SK-N-SH (cell line): ENCODE measurements at regions not wholly inside any gene's neighbourhood (a gene's known extent, or its start where the extent isn't known, plus 50 kb on each side); places are given as distances from the start of the nearest gene placed in this dataset.

Experiments
- CTCF ChIA-PET: fragments of 300-600, 350-600 bp; formaldehyde crosslinking; extraction: SDS; loops from one replicate; lab custom pipeline; 2021; lab: Yijun Ruan, JAX
- POLR2A ChIA-PET: fragments of 350-600 bp; sonication (Branson Sonifier 250); formaldehyde crosslinking; extraction: SDS; loops from one replicate; lab custom pipeline; 2020; ENCODE audit warnings: antibody characterized with exemption, inconsistent platforms; lab: Yijun Ruan, JAX
- DNase-seq: peaks from one replicate; pipeline ENCODE4 v3.0.0; 2012
- H2AFZ ChIP-seq: fragments of 200-600 bp; sonication (generic); 2 replicates; pipeline ENCODE4 v1.8.1; 2016; ENCODE audit warnings: antibody characterized with exemption, mild to moderate bottlenecking, low read depth
- H3F3A ChIP-seq: fragments of 200-600 bp; sonication (generic); replicated peaks from 2 replicates; pipeline ENCODE3; 2016; ENCODE audit warnings: antibody characterized with exemption, mild to moderate bottlenecking; ENCODE audit not compliant: insufficient read depth
- H3K27ac ChIP-seq, 2 experiments: fragments of 200-500 bp in 1 of 2; fragments of 200-600 bp in 1 of 2; sonication (Bioruptor generic) in 1 of 2; sonication (generic), shearing (Covaris generic) in 1 of 2; 2 replicates each; pipeline versions ENCODE4 v1.5.1 to v1.6.1; 2014 to 2016; ENCODE audit warnings: low read depth in 2 of 2, inconsistent platforms in 1 of 2, low read length in 1 of 2, mild to moderate bottlenecking in 1 of 2, mixed read lengths in 1 of 2
- H3K27me3 ChIP-seq: fragments of 200-600 bp; sonication (generic), shearing (Covaris generic); 2 replicates; pipeline ENCODE4 v1.6.1; 2016; ENCODE audit warnings: mixed run types; ENCODE audit not compliant: insufficient read depth
- H3K36me3 ChIP-seq, 2 experiments: fragments of 200-500 bp in 1 of 2; fragments of 200-600 bp in 1 of 2; sonication (Bioruptor generic) in 1 of 2; sonication (generic) in 1 of 2; replicated peaks in 1 of 2; 2 replicates each; pipeline versions ENCODE3 to v1.5.1; 2014 to 2016; ENCODE audit warnings: low read length in 1 of 2, mild to moderate bottlenecking in 1 of 2; ENCODE audit not compliant: insufficient read depth in 2 of 2, control insufficient read depth in 1 of 2
- H3K4me1 ChIP-seq, 2 experiments: fragments of 200-500 bp in 1 of 2; fragments of 200-600 bp in 1 of 2; sonication (Bioruptor generic) in 1 of 2; sonication (generic), shearing (Covaris generic) in 1 of 2; 2 replicates each; pipeline versions ENCODE4 v1.5.1 to v1.6.1; 2014 to 2016; ENCODE audit warnings: low read depth in 1 of 2, low read length in 1 of 2, mixed run types in 1 of 2; ENCODE audit not compliant: insufficient read depth in 2 of 2, control insufficient read depth in 1 of 2
- H3K4me2 ChIP-seq: fragments of 200-600 bp; sonication (generic), shearing (Covaris generic); 2 replicates; pipeline ENCODE4 v1.6.1; 2017; ENCODE audit warnings: mixed run types
- H3K4me3 ChIP-seq, 2 experiments: fragments of 200-500 bp in 1 of 2; fragments of 200-600 bp in 1 of 2; sonication (Bioruptor generic) in 1 of 2; sonication (generic), shearing (Covaris generic) in 1 of 2; 2 replicates each; pipeline versions ENCODE4 v1.5.1 to v1.8.1; 2014 to 2016; ENCODE audit warnings: low read depth in 2 of 2, inconsistent platforms in 1 of 2, low read length in 1 of 2, mild to moderate bottlenecking in 1 of 2, mixed read lengths in 1 of 2, moderate library complexity in 1 of 2
- H3K79me2 ChIP-seq: fragments of 200-600 bp; sonication (generic); 2 replicates; pipeline ENCODE4 v1.8.1; 2017; ENCODE audit warnings: mild to moderate bottlenecking; ENCODE audit not compliant: insufficient read depth
- H3K9ac ChIP-seq: fragments of 200-600 bp; sonication (generic); 2 replicates; pipeline ENCODE4 v1.6.1; 2017; ENCODE audit warnings: mixed run types
- H3K9me2 ChIP-seq: fragments of 200-600 bp; sonication (generic); 2 replicates; pipeline ENCODE4 v1.6.1; 2017; ENCODE audit warnings: mixed run types
- H3K9me3 ChIP-seq: fragments of 200-600 bp; sonication (generic); 2 replicates; pipeline ENCODE4 v1.6.1; 2017; ENCODE audit warnings: mixed run types, mild to moderate bottlenecking, moderate library complexity
- H4K20me1 ChIP-seq: fragments of 200-600 bp; sonication (generic); 2 replicates; pipeline ENCODE4 v1.6.1; 2017; ENCODE audit warnings: mild to moderate bottlenecking, mixed run types; ENCODE audit not compliant: insufficient read depth
- CHD2 ChIP-seq: fragments of 150-350 bp; IDR thresholded peaks from 2 replicates; pipeline ENCODE4 v1.6.1; 2018; ENCODE audit warnings: low read length; ENCODE audit not compliant: partially characterized antibody
- FOSL2 ChIP-seq: IDR thresholded peaks from 2 replicates; pipeline ENCODE4 v1.4.0; 2012; ENCODE audit warnings: low read depth, mild to moderate bottlenecking, moderate library complexity, borderline replicate concordance
- FOXJ3 ChIP-seq: sonication (generic); formaldehyde crosslinking; IDR thresholded peaks from 2 replicates; pipeline ENCODE4 v1.5.1; 2020; ENCODE audit warnings: mild to moderate bottlenecking, missing genetic modification reagents
- FOXM1 ChIP-seq: IDR thresholded peaks from 2 replicates; pipeline ENCODE4 v1.4.0; 2012; ENCODE audit warnings: low read depth, mild to moderate bottlenecking
- GATA2 ChIP-seq: sonication (generic); formaldehyde crosslinking; IDR thresholded peaks from 2 replicates; pipeline ENCODE4 v1.5.0; 2020; ENCODE audit warnings: mild to moderate bottlenecking, missing genetic modification reagents
- JUND ChIP-seq: IDR thresholded peaks from 2 replicates; pipeline ENCODE4 v1.4.0; 2012
- MXI1 ChIP-seq: IDR thresholded peaks from 2 replicates; pipeline ENCODE4 v1.6.1; 2012; ENCODE audit warnings: mild to moderate bottlenecking, low read depth, low read length, improper control_type of control experiment
- NFIC ChIP-seq: IDR thresholded peaks from 2 replicates; pipeline ENCODE4 v1.4.0; 2012; ENCODE audit warnings: borderline replicate concordance
- RAD21 ChIP-seq: IDR thresholded peaks from 2 replicates; pipeline ENCODE4 v1.6.1; 2012; ENCODE audit warnings: mild to moderate bottlenecking, low read length
- RXRA ChIP-seq: IDR thresholded peaks from 2 replicates; pipeline ENCODE4 v1.4.0; 2012; ENCODE audit warnings: low read depth, mild to moderate bottlenecking, borderline replicate concordance
- SIN3A ChIP-seq: IDR thresholded peaks from 2 replicates; pipeline ENCODE4 v1.6.1; 2012; ENCODE audit warnings: low read depth, mild to moderate bottlenecking, low read length, moderate library complexity, borderline replicate concordance
- TAF1 ChIP-seq: IDR thresholded peaks from 2 replicates; pipeline ENCODE4 v1.6.1; 2012; ENCODE audit warnings: low read depth, mild to moderate bottlenecking, low read length, moderate library complexity, borderline replicate concordance
- TCF12 ChIP-seq: IDR thresholded peaks from 2 replicates; pipeline ENCODE4 v1.4.0; 2012
- USF1 ChIP-seq: IDR thresholded peaks from 2 replicates; pipeline ENCODE4 v1.4.0; 2012; ENCODE audit warnings: low read depth, borderline replicate concordance
- USF2 ChIP-seq: fragments of 150-350 bp; IDR thresholded peaks from 2 replicates; pipeline ENCODE4 v1.6.1; 2017; ENCODE audit warnings: antibody characterized with exemption, low read length, low read depth, borderline replicate concordance
- YY1 ChIP-seq: IDR thresholded peaks from 2 replicates; pipeline ENCODE4 v1.4.0; 2012; ENCODE audit warnings: low read depth, mild to moderate bottlenecking
- WGBS: methylation state at CpG from one replicate; pipeline ENCODE4 v1.1.6; 2017; ENCODE audit warnings: low lambda C conversion rate; 5-methylcytosine and 5-hydroxymethylcytosine counted together
- TF ChIP-seq, protein P1 (sequence below): IDR thresholded peaks from 2 replicates; pipeline ENCODE4 v1.4.0; 2012; ENCODE audit warnings: low read depth, borderline replicate concordance

GRCh38 chr7:54888734-54889082, 129.7 kb upstream of the SEC61G start:
- Histone ChIP-seq H3F3A (peaks cover 3% of the 10 kb centered on the region), H3K9me2 (no peaks in the 10 kb centered on the region), H3K9ac (no peak overlapping the region), H4K20me1 (no peaks in the 10 kb centered on the region), H3K27me3 (no peaks in the 10 kb centered on the region), H3K4me2 (peak overlapping the region; percentile 59), H3K4me1 (peaks cover 0 to 10% of the 10 kb centered on the region in 2 experiments; a peak in 2 of 4 replicates), H3K36me3 (no peaks in the 10 kb centered on the region), H3K27ac (no peak overlapping the region), H3K4me3 (peak overlapping the region; percentile 36 to 52; a peak in 3 of 4 replicates), H3K79me2 (no peaks in the 10 kb centered on the region), H3K9me3 (peaks cover 7% of the 10 kb centered on the region), H2AFZ (peak overlapping the region; percentile 70)
- WGBS: 14% methylated on average over 12 of the region's 12 CpGs
- CTCF ChIA-PET: interaction anchor here (0.9 to 4.3 kb wide), 4 partner anchors 46 to 366 kb away, joined by 3 to 30 read pairs (median 4); partner anchors contain the start of gene EGFR
- TF ChIP-seq FOSL2 (no peak), YY1 (no peak), MXI1 (peak; percentile 27; the same call in 1 of the 2 replicates)
- POLR2A ChIA-PET: no interaction called here
- DNase-seq: peak; percentile 63

DNA sequence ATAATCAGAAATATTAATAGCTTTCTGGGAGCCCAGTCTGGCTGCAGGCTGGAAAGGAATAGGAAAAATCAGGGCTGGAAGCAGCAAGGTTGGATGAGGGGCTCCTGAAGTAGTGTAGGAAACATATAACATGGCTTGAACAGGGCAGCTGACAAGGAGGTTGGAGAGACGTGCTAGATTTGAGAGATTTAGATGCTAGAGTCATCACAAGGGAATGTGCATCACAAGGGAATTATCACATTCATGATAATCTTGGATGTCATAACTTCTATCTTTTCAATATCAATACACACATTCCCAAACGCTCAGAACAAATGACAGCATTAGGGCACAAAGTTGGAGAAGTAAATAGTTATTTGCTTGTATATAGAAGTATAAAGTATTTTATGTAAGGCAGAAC, 120.9 kb upstream of the EGFR start:
- H3F3A ChIP-seq: no peaks in the 10 kb centered on the region
- no peak overlapping the region for H2AFZ ChIP-seq
- H4K20me1 ChIP-seq: no peaks in the 10 kb centered on the region
- no peaks in the 10 kb centered on the region for H3K79me2 ChIP-seq
- H3K4me1 ChIP-seq: no peaks in the 10 kb centered on the region
- TF ChIP-seq YY1 (no peak), TCF12 (no peak), FOXJ3 (CRISPR knock-in tag) (no peak), RXRA (no peak), SIN3A (no peak), GATA2 (no peak), FOSL2 (no peak), JUND (no peak)
- TF ChIP-seq, all 33 proteins: peak for 0
- Histone ChIP-seq H3K4me3 (no peak overlapping the region), H3K9me3 (no peaks in the 10 kb centered on the region), H3K4me2 (no peak overlapping the region), H3K27ac (no peak overlapping the region), H3K9ac (no peak overlapping the region), H3K27me3 (no peaks in the 10 kb centered on the region), H3K9me2 (no peaks in the 10 kb centered on the region), H3K36me3 (no peaks in the 10 kb centered on the region)
- ChIA-PET CTCF (interaction anchor here (2.8 kb wide), 1 partner anchor 357 kb away, joined by 12 read pairs; no protein-coding TSS in a partner anchor), POLR2A (no interaction called here)
- DNase-seq: no peak
- WGBS: 49% methylated on average over 2 of the region's 2 CpGs

DNA sequence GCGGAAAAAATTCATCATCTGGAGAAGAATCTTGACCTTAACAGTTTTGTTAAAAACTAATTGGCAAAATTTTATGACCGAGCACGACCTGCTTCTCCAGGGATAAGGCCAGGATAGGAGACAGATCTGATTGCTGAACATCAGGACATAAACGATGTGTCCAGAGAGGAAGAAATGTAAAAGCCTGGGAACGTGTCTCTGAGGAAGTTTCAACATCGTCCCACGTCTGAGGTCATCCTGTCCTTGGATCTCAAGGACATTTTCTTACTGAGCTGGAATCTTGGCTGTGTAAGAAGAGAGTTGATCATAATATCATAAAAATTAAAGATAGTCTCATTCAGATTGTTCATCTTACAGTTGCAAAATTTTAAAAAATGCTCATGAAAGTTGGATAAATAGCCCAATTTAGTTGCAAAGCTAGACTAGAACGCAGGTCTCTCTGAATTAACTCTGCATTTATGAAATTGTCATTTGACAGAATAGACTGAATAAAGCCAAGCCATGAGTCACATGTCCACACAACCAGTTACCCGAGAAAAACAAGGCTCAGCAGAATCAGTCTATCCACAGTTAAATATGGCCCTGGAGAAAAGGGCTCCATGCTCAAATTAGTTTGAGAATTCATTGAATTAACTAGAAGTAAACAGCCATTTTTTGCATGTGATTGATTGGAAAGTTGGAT, 120.0 kb upstream of the EGFR start:
- Histone ChIP-seq H3K79me2 (no peaks in the 10 kb centered on the region), H3K27ac (no peak overlapping the region), H3K9me2 (no peaks in the 10 kb centered on the region), H2AFZ (no peak overlapping the region), H3K36me3 (no peaks in the 10 kb centered on the region), H3K4me1 (no peaks in the 10 kb centered on the region; a peak in 1 of 4 replicates), H3K4me2 (no peak overlapping the region), H3K4me3 (no peak overlapping the region), H3K27me3 (no peaks in the 10 kb centered on the region), H4K20me1 (no peaks in the 10 kb centered on the region), H3F3A (no peaks in the 10 kb centered on the region), H3K9ac (no peak overlapping the region), H3K9me3 (no peaks in the 10 kb centered on the region)
- TF ChIP-seq MXI1 (no peak), RAD21 (no peak), FOXM1 (no peak), USF1 (no peak), GATA2 (no peak), CHD2 (no peak), NFIC (no peak), TAF1 (no peak), USF2 (no peak)
- TF ChIP-seq, protein P1, sequence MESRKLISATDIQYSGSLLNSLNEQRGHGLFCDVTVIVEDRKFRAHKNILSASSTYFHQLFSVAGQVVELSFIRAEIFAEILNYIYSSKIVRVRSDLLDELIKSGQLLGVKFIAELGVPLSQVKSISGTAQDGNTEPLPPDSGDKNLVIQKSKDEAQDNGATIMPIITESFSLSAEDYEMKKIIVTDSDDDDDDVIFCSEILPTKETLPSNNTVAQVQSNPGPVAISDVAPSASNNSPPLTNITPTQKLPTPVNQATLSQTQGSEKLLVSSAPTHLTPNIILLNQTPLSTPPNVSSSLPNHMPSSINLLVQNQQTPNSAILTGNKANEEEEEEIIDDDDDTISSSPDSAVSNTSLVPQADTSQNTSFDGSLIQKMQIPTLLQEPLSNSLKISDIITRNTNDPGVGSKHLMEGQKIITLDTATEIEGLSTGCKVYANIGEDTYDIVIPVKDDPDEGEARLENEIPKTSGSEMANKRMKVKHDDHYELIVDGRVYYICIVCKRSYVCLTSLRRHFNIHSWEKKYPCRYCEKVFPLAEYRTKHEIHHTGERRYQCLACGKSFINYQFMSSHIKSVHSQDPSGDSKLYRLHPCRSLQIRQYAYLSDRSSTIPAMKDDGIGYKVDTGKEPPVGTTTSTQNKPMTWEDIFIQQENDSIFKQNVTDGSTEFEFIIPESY: no peak
- ChIA-PET POLR2A (no interaction called here), CTCF (no interaction called here)
- 71% methylated on average over 9 of the region's 9 CpGs for WGBS
- no peak for DNase-seq
